ENCODE measurements at regions not wholly inside any gene's neighbourhood (a gene's known extent, or its start where the extent isn't known, plus 50 kb on each side); places are given as distances from the start of the nearest gene placed in this dataset.

DNA sequence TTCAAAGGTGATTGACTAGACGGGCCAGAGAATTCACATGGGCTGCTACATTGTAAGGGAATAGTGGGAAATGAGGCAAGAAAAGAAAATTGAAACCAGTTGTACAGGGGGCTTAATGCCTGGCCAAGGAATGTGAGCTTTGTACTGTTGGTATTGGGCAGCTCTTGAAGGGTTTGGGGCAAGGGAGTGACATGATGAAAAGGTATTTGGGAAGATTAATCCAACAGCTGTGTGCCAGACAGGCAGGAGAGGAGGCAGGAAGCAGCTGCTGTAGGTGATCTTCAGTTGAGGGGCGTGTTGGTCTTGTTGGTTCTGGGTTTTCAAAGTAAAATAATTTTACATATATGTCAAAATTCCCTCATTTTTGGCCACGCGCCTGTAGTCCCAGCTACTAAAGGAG, 384.5 kb upstream of the TENM3 start:
- Histone ChIP-seq H3K36me3 (ENCODE audit: control insufficient read depth in 4 of 4, insufficient read depth in 4 of 4, low read length in 4 of 4) (no peaks in the 10 kb centered on the region), H3K4me1 (ENCODE audit: control insufficient read depth in 5 of 5, insufficient read depth in 5 of 5, low read length in 5 of 5) (peaks cover 0 to 8% (median 0%) of the 10 kb centered on the region in 5 donors), H3K4me3 (no peak overlapping the region), H3K27ac (ENCODE audit: low read depth in 1 of 2, low read length in 1 of 2) (no peak overlapping the region), H3K27me3 (ENCODE audit: control insufficient read depth in 3 of 3, insufficient read depth in 3 of 3, low read length in 2 of 3) (no peaks in the 10 kb centered on the region), H3K9me3 (ENCODE audit: control insufficient read depth in 4 of 4, insufficient read depth in 3 of 4, low read length in 3 of 4) (peaks cover 0 to 1% (median 0%) of the 10 kb centered on the region in 4 donors), H3K9ac (ENCODE audit: insufficient read depth in 1 of 2, low read length in 2 of 2) (no peak overlapping the region)
- ATAC-seq (ENCODE audit: insufficient read depth, low FRiP score) (no peak), DNase-seq (no peak)
- WGBS, 2 donors, result 75 to 77% methylated on average over 4 of the region's 4 CpGs
- TF ChIP-seq, protein P1, sequence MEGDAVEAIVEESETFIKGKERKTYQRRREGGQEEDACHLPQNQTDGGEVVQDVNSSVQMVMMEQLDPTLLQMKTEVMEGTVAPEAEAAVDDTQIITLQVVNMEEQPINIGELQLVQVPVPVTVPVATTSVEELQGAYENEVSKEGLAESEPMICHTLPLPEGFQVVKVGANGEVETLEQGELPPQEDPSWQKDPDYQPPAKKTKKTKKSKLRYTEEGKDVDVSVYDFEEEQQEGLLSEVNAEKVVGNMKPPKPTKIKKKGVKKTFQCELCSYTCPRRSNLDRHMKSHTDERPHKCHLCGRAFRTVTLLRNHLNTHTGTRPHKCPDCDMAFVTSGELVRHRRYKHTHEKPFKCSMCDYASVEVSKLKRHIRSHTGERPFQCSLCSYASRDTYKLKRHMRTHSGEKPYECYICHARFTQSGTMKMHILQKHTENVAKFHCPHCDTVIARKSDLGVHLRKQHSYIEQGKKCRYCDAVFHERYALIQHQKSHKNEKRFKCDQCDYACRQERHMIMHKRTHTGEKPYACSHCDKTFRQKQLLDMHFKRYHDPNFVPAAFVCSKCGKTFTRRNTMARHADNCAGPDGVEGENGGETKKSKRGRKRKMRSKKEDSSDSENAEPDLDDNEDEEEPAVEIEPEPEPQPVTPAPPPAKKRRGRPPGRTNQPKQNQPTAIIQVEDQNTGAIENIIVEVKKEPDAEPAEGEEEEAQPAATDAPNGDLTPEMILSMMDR (IDR thresholded peaks at IDR 0.05; ENCODE audit: control extremely low read depth, extremely low read depth), result no peak

DNA sequence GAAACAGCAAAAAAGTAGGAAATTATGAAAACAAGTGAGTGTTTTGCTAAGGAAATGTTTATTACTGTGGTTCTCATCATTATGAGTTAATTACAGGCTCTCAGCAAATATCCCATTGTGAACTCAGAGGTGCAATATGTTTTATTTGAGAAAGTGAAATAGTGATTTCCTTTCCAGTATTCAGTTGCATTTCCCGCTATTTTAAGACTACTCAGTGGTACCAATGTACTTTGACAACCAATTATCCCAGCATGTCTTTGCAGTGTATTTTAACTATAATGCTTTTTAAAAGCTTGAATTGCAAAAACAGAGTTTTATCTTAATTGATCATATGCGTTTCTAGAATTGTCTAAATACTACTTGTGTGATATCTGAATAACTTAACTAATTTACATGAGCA, 383.8 kb upstream of the TENM3 start:
- Histone ChIP-seq H3K27ac (ENCODE audit: low read depth in 1 of 2, low read length in 1 of 2) (no peak overlapping the region), H3K27me3 (ENCODE audit: control insufficient read depth in 3 of 3, insufficient read depth in 3 of 3, low read length in 2 of 3) (no peaks in the 10 kb centered on the region), H3K36me3 (ENCODE audit: control insufficient read depth in 4 of 4, insufficient read depth in 4 of 4, low read length in 4 of 4) (no peaks in the 10 kb centered on the region), H3K4me3 (no peak overlapping the region), H3K9me3 (ENCODE audit: control insufficient read depth in 4 of 4, insufficient read depth in 3 of 4, low read length in 3 of 4) (peaks cover 0 to 1% (median 0%) of the 10 kb centered on the region in 4 donors), H3K4me1 (ENCODE audit: control insufficient read depth in 5 of 5, insufficient read depth in 5 of 5, low read length in 5 of 5) (peaks cover 0 to 8% (median 0%) of the 10 kb centered on the region in 5 donors), H3K9ac (ENCODE audit: insufficient read depth in 1 of 2, low read length in 2 of 2) (no peak overlapping the region)
- WGBS, 2 donors, result 83 to 89% methylated on average over 2 of the region's 2 CpGs
- DNase-seq, result no peak
- no peak for ATAC-seq (ENCODE audit: insufficient read depth, low FRiP score)
- TF ChIP-seq, protein P1 (IDR thresholded peaks at IDR 0.05; ENCODE audit: control extremely low read depth, extremely low read depth), result no peak

DNA sequence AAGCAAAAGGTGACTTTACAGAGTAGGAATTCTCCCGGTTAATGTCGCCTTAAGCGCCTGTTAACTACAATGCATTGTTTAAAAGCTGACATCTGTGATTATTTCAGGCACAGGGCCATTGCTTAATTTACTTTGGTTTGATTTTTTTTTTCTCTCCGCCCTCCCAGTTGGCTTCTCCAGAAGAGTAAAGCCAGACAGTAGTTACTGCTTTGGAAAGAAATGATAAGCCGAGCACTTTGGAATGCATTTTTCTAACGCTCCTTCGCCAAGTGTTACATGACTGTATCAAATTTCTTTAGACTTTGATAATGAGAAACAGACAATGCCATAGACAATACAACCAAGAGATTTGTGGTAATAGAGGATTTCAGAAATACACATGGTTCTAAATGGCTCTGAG, 383.0 kb upstream of the TENM3 start:
- Histone ChIP-seq H3K4me1 (ENCODE audit: control insufficient read depth in 5 of 5, insufficient read depth in 5 of 5, low read length in 5 of 5) (peaks cover 0 to 8% (median 0%) of the 10 kb centered on the region in 5 donors), H3K36me3 (ENCODE audit: control insufficient read depth in 4 of 4, insufficient read depth in 4 of 4, low read length in 4 of 4) (no peaks in the 10 kb centered on the region), H3K9me3 (ENCODE audit: control insufficient read depth in 4 of 4, insufficient read depth in 3 of 4, low read length in 3 of 4) (peaks cover 0 to 1% (median 0%) of the 10 kb centered on the region in 4 donors), H3K27me3 (ENCODE audit: control insufficient read depth in 3 of 3, insufficient read depth in 3 of 3, low read length in 2 of 3) (no peaks in the 10 kb centered on the region), H3K4me3 (no peak overlapping the region), H3K27ac (ENCODE audit: low read depth in 1 of 2, low read length in 1 of 2) (no peak overlapping the region), H3K9ac (ENCODE audit: insufficient read depth in 1 of 2, low read length in 2 of 2) (no peak overlapping the region)
- TF ChIP-seq, protein P1 (IDR thresholded peaks at IDR 0.05; ENCODE audit: control extremely low read depth, extremely low read depth), result no peak
- DNase-seq (peak in 2 of 3 donors; percentile 14 to 23), ATAC-seq (ENCODE audit: insufficient read depth, low FRiP score) (no peak)
- 58 to 82% methylated on average over 7 of the region's 7 CpGs for WGBS, 2 donors

DNA sequence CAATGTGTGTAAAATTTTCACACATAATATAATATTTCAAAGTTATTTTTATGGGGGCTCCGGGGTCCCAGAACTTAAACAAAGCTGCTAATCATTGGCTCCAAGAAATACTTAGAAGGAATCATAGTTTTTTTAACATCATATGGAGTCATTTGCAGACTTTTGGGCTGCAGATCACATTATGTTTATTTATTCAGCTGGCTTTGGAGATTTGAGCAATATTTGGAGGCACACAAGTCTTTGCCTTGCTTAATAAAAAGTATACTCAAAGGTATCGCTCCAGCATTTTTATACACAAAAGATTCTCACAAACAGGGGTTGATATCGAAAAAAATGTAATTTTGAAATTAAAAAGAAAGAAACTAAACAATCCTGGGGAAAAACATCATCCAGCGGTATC, 382.5 kb upstream of the TENM3 start:
- no peak overlapping the region for H3K27ac ChIP-seq (ENCODE audit: low read depth in 1 of 2, low read length in 1 of 2)
- H3K36me3 ChIP-seq (ENCODE audit: control insufficient read depth in 4 of 4, insufficient read depth in 4 of 4, low read length in 4 of 4), result no peaks in the 10 kb centered on the region
- no peak for ATAC-seq (ENCODE audit: insufficient read depth, low FRiP score)
- no peak overlapping the region for H3K9ac ChIP-seq (ENCODE audit: insufficient read depth in 1 of 2, low read length in 2 of 2)
- WGBS, 2 donors, result 79 to 87% methylated on average over 4 of the region's 4 CpGs
- TF ChIP-seq, protein P1 (IDR thresholded peaks at IDR 0.05; ENCODE audit: control extremely low read depth, extremely low read depth), result no peak
- peak in 1 of 3 donors; percentile 12 for DNase-seq
- no peak overlapping the region for H3K4me3 ChIP-seq
- H3K9me3 ChIP-seq (ENCODE audit: control insufficient read depth in 4 of 4, insufficient read depth in 3 of 4, low read length in 3 of 4), result peaks cover 0 to 1% (median 0%) of the 10 kb centered on the region in 4 donors
- peaks cover 0 to 8% (median 0%) of the 10 kb centered on the region in 5 donors for H3K4me1 ChIP-seq (ENCODE audit: control insufficient read depth in 5 of 5, insufficient read depth in 5 of 5, low read length in 5 of 5)
- H3K27me3 ChIP-seq (ENCODE audit: control insufficient read depth in 3 of 3, insufficient read depth in 3 of 3, low read length in 2 of 3), result no peaks in the 10 kb centered on the region
